ENCODE measurements at regions not wholly inside any gene's neighbourhood (a gene's known extent, or its start where the extent isn't known, plus 50 kb on each side); places are given as distances from the start of the nearest gene placed in this dataset.

- H3K4me3 ChIP-seq (ENCODE audit: low read depth, low read length), result no peak overlapping the region
- TF ChIP-seq CTCF (IDR thresholded peaks at IDR 0.05; ENCODE audit: insufficient read depth, low read depth, low read length, missing control alignments), result no peak
- DNase-seq (ENCODE audit: low read depth), result peak; percentile 33
Measured at GRCh38 chr2:187986390-187987105, 305.1 kb upstream of the GULP1 start.

GRCh38 chr2:187988348-187988747 is 303.3 kb upstream of the GULP1 start:
- DNase-seq (ENCODE audit: low read depth), result peak; percentile 23
- no peak for TF ChIP-seq CTCF (IDR thresholded peaks at IDR 0.05; ENCODE audit: insufficient read depth, low read depth, low read length, missing control alignments)
- H3K4me3 ChIP-seq (ENCODE audit: low read depth, low read length), result no peak overlapping the region

GRCh38 chr2:187989925-187990623 is 301.6 kb upstream of the GULP1 start:
- peak; percentile 7 for DNase-seq (ENCODE audit: low read depth)
- no peak overlapping the region for H3K4me3 ChIP-seq (ENCODE audit: low read depth, low read length)
- no peak for TF ChIP-seq CTCF (IDR thresholded peaks at IDR 0.05; ENCODE audit: insufficient read depth, low read depth, low read length, missing control alignments)

GRCh38 chr2:187991389-187991788 is 300.3 kb upstream of the GULP1 start:
- H3K4me3 ChIP-seq (ENCODE audit: low read depth, low read length), result no peak overlapping the region
- DNase-seq (ENCODE audit: low read depth), result no peak
- no peak for TF ChIP-seq CTCF (IDR thresholded peaks at IDR 0.05; ENCODE audit: insufficient read depth, low read depth, low read length, missing control alignments)

- peak; percentile 53 for DNase-seq (ENCODE audit: low read depth)
- H3K4me3 ChIP-seq (ENCODE audit: low read depth, low read length), result no peak overlapping the region
- TF ChIP-seq CTCF (IDR thresholded peaks at IDR 0.05; ENCODE audit: insufficient read depth, low read depth, low read length, missing control alignments), result no peak
Measured at GRCh38 chr2:187994464-187995331, 297.0 kb upstream of the GULP1 start.

- H3K4me3 ChIP-seq (ENCODE audit: low read depth, low read length), result no peak overlapping the region
- peak; percentile 12 for DNase-seq (ENCODE audit: low read depth)
- TF ChIP-seq CTCF (IDR thresholded peaks at IDR 0.05; ENCODE audit: insufficient read depth, low read depth, low read length, missing control alignments), result no peak
Measured at GRCh38 chr2:187995556-187995955, 296.1 kb upstream of the GULP1 start.

Data from GM12865 (cell line).